NCI-H2227 (cell line): ENCODE measurements at regions not wholly inside any gene's neighbourhood (a gene's known extent, or its start where the extent isn't known, plus 50 kb on each side); places are given as distances from the start of the nearest gene placed in this dataset.

Experiments
- DNase-seq: peaks from one replicate; lab custom pipeline; 2025; ENCODE audit not compliant: unreplicated experiment; lab: John Stamatoyannopoulos, UW

DNA sequence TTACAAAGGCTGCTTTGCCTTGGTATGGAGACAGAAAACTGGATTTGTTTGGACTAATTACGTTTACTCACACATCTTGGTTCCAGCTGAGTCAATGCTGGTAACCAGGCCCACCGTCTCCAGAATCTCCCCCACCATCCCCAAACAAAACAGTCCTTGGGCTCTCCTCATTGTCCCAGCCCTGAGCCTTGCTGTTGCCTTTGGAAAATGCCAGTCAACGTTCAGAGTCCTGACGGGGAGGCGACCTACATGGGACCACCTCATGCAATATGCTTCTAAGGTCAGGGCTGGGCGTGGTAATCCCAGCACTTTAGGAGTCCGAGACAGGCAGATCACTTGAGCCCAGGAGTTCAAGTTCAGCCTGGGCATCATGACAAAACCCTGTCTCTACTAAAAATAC lies 85.2 kb upstream of the IQSEC1 start:
- DNase-seq = no peak

DNA sequence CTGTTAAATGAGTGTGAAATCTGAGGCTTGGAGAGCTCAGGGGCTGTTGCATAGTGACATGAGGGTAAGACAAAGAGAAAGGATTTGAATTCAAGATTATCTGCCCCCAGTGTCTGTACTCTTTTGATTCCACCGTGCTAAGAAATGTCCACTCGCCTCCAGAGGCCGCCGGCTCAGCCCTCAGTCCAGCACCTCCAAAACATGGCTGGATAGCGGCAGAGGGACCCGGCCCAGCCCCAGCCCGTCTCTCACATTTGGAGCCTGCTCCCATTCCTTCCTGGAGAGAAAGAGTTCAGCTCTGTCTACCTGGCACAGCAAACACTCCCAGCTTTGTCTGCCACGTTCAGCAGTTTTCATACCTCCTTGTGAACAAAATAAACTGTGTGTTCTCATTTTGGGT lies 84.8 kb upstream of the IQSEC1 start:
- DNase-seq = no peak

DNA sequence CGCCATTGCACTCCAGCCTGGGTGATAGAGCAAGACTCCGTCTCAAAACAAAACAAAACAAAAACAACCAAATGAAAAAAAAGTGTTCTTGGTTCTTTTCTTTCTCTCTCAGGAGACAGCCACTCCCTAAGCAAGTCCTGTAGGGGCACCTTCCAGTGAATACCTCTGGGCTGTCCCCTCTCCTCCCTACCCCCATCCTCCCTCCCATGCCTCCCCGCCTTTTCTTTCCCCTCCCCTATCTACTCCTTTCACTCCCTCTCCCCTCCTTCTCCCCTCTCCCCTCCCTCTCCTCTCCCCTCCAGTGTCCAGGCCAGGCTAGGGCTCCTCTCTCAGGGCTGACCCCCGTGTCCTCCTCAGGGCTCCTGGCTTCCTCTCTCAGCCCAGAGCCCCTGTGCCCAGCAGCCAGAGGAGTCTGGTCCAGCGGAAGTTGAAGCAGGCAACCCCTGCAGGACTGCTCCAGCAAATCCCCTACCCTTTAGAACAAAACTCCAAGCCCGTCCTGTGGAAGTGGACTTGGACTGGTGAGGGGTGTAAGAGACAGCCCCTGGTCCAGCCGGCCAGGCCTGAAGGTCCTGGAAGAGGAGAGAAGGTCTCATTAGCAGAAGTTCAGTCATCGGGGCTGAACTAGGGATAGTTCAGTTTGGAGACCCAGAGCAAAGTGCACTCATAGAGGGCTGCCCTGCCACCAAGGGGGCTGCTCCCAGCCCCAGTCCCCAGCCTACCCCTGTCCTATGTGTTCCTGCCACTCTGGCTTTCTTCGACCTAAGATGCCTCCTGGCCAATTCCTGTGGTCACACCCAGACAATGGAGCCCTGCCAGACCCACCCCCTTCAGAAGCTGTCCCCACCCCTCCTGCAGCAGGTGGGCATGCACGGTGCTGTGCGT lies 79.8 kb upstream of the IQSEC1 start:
- no peak for DNase-seq

DNA sequence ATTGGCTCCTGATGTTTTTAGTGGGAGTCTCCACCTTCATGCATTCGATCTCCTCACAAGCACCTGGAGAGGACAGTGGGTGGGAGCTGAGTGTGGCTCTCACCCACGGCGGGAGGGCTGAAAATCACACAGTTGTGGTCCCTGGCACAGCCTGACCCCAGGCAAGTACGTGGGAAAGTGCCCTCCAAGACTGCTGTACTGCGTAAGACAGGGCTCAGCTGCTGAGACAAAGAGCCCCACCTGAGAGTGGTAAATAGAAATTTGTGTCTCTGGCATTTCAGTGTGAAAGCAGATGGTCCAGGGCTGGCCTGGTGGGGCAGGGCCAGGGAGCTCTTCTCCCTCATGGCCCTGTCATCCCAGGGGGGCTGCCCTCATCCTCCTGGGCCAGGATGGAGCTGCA lies 77.4 kb upstream of the IQSEC1 start:
- DNase-seq = no peak

DNA sequence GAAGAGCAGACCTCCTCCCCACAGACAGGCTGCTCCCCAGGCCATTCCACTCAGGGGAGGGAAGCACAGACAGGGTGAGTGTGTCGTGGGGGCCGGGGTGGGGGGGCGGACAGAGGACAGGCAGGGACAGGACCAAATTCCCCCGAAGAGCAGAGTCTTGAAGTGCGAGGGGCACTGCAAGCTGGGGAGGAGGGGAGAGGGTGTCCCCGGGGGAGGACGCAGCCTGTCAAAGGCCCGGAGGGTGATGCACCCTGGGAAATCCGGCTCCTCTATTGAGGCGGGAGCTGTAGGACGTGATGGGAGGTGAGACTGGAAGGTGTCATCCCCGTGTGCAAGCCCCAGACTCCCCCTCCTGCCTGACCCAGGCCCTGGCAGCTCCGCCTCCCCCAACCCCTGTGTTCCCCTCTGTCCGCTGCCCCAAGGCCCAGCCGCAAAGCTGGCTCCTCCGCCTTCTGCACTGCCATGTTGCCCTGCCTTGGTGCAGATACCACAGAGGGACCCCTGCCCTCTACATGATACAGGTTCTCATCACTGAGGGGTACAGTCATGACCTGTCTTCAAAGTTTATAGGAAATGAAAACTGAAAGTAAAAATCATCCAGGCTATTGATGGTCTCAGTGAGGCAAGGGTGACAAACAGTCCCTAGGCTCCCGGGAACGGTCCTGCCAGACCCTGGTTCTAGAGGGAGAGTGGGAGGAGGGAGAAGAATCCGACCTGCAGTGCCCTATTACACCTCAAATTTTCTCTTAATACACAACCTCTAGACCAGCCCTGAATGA lies 76.3 kb upstream of the IQSEC1 start:
- no peak for DNase-seq

DNA sequence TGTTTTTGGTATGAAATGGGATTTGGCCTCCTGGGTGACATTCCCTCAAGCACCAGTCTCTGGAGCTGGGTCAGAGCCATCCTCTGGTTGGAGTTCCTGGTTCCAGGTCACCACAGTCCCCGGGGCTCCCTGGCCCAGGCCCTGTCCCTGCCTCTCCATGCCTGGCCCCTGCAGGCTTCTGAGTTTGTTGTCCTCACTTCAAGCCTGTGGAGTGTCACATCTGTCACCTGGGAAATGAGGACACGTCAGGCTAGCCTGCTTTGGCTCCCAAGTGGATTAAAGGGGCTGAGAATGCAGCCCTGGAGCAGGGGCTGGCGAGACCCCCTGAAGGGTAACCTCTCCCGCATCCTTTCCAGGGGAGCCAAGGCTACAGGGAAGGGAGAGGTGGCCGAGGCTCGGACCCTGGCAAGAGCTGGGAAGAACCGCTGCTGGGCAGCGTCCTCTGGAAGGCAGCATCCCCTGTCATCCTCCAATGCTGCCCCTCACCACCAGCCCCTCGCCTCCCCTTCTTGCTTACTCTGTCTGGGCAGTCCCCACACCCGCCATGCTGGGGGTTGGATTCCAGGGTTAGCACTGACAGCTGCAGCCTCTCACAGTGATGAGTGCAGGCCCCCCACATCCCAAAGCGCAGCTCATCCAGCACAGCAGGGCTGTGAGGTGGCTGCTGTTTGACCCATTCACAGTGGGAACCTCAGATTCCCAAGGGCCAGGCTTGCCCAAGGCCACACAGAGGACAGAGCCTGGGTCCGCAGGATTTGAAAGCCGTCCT lies 75.5 kb upstream of the IQSEC1 start:
- DNase-seq = no peak

DNA sequence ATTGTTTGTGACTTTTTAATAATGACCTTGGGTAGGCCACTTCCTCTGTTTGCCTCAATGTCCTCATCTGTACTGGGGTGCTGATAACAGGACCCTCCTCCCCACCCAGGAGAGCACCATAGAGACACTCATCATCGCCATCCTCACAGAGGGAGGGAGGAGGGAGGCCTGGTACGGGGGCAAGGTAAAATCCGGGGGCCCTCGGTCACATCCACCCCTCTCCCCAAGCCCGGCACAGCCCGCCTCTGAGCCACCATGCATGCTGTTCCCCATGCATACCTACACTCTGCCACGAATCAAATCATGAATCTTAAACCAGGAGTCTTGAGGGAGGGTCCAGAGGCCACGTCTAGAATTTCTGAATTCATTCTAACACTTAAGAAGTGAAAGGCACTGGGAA lies 74.9 kb upstream of the IQSEC1 start:
- no peak for DNase-seq

DNA sequence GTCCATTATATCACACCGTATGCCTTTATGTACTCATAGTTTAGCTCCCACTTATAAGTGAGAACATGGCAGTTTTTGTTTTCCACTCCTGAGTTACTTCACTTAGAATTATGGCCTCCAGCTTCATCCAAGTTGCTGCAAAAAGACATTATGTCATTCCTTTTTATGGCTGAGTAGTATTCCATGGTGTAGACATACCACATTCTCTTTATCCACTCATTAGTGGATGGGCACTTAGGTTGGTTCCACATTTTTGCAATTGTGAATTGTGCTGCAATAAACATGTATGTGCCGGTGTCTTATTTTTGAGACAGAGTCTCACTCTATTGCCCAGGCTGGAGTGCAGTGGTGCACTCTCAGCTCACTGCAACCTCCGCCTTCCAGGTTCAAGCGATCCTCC lies 74.1 kb upstream of the IQSEC1 start:
- DNase-seq = no peak

DNA sequence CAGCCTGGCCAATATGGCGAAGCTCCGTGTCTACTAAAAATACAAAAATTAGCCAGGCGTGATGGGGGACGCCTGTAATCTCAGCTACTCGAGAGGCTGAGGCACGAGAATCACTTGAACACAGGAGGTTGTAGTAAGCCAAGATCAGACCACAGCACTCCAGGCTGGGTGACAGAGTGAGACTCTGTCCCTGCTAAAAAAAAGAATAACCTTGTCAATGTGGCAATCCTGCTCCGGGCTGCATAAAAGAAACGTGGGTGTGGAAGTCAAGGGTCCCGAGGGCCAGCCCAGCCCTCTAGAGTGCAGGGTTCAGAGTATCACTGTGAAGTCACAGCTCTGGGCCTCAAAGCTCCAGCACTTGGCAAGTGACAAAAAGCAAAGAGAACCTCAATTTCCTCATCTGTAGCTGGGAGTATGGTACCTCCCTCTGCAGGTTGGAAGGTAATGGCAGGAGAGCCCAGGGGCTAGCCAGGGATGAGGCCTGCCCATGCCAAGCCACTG lies 73.5 kb upstream of the IQSEC1 start:
- no peak for DNase-seq

DNA sequence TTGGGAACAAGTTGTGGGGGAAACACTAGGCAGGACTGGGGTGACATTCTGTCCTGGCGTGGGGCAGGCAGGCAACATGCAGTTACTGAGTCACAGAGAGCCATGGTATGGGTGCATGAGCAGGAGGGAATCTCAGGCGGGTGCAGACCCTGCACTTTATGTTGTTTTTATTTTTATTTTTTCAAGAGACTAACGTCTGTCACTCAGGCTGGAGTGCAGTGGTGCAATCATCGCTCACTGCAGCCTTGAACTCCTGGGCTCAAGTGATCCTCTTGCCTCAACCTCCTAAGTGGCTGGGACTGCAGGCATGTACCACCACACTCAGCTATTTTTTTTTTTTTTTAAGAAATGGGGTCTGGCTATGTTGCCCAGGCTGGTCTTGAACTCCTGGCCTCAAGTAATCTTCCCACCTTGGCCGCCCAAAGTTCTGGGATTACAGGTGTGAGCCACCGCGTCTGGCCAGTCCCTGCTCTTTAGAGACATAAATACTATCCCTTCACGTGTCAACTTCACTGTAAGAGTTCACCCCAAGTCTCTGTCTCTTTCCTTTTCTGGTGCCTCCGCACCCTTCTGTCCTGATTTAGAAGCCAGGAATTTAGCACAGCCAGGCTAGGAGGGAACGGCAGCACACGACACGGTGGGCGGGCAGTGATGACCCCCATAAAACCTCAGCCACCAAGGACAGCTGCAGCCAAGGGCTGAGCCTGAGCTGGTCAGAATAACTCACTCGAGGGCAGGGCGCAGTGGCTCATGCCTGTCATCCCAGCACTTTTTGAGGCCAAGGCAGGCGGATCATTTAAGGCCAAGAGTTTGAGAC lies 72.8 kb upstream of the IQSEC1 start:
- no peak for DNase-seq

DNA sequence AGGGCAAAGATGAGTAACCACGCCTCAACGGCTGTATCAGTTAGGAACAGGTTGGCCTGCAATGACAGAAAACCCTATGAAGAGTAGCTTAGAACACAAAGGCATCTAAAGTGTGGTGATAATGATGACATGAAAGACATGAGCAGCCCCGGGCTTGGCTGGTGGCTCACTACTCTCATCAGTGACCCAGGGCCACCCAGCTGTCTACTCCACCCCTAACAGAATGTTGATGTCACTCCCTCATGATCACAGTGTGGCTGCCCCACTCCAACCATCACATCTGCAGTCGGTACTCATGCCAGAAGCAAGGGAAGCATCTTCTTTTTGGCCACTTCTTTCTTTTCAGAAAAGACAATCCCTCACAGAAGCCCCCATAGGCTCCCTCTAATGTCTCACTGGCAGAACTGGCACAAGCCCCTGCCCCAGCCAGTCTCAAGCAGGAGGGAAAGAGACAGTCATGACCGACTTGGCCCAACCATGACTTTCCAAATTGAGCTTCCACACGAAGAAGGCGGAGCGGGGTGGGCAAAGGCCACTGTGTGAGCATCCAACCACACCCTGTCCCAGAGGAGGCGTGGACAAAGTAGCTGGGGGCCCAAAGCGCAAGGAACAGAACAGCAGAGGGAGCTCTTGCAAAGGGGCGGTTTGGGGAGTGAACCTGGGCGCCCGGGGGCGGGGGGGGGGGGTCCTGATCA lies 72.0 kb upstream of the IQSEC1 start:
- no peak for DNase-seq

DNA sequence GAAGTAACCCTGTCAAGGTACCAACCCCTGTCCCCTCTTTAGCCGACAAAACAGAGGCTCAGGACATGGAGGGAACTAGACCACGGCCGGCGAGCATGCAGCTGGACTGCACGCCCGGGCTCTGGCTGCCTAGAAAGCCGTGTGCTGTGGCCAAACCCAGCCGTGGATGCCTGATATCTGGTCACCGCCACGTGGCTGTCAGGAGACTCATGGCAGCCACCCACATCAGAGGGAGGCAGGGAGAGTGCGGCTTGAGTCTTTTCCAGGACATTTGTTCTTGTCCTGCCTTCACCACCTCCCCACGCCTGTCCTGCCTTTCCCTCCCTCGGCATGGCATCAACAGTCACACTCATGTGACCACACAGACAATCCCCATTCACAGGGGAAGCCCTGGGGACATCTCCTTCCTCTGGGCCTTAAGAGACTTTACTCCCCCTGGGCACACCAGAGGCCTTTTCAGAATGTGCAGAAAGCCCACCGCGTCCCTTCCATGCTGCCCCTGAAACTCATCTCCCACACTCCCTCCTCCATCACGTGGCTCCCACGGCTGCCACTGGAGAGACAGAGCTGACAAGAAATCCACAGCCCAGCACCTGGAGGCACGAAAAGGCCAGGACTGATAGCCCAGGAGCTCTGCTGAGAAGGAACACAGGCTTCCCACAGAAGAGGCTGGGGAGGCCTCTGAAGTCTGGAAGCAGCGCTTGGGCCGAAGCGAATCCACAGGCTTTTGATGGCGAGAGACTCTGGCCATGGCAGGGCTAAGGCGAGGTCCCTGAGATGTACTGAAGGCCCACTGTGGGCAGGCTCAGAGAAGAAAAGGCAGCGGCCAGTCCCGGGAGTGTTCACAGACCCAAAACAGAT lies 71.2 kb upstream of the IQSEC1 start:
- DNase-seq = no peak

DNA sequence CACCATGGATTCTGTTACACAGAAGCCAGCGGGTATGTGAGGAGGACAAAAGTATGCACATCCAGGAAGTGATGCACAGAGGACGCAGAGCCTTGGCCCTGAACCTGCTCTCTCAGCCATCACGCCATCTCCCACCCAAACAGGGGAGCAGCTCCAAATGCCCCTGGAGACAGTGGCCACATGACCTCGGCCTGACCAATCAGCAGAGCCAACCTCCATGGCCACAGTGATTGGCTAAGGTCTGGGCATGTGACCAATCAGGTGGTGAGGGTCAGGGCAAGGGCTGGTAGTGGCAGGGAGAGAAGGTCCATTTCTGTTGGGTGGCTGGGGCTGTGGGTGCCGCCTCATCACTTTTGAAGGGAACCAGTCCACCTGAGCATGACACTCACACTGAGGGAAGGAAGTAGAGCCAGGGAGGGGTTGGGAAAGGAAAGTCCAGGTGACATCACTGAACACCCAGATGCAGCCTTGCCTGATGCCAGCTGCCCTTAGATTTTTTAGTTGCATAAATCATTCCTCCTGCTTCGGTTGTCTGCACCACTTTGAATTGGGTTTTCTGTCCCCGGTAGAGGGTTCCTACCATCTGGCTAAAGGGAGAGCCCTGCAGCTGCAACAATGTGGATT lies 70.3 kb upstream of the IQSEC1 start:
- no peak for DNase-seq

DNA sequence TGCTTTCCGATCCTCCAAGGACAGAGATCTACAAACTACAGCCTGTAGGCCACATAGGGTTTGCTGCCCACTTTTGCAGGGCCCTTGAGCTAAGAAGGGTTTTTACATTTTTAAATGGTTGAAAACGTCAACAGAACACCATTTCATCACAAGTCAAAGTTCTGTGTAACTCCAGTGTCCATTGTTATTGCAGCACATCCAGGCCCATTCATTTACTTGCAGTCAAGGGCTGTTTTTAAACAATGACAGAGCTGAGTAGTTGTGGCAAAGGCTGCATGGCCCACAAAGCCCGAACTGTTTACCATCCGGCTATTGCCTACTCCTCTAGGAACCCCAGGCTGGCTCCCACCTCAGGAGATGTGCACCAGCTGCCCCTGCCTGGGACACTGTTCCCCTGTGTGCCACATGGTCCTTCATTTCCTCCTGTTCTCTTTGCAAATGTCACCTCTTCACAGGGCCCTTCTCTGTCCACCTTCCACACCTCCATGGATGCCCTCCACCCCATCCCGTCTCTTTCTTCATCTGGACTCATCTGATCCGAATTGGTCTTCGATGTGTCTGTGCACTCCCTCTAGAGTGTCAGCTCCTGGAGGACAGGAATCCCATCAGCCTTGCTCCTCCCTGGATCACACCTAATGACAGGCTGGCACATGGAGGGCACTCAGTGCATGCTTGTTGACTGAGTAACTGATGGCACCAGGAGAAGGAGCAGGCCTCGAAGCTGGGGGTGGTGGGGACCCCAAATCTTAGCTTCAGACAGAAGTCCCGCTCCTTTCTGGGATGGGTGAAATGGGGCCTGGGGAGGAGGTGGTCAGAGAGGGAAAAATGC lies 69.5 kb upstream of the IQSEC1 start:
- DNase-seq = no peak

DNA sequence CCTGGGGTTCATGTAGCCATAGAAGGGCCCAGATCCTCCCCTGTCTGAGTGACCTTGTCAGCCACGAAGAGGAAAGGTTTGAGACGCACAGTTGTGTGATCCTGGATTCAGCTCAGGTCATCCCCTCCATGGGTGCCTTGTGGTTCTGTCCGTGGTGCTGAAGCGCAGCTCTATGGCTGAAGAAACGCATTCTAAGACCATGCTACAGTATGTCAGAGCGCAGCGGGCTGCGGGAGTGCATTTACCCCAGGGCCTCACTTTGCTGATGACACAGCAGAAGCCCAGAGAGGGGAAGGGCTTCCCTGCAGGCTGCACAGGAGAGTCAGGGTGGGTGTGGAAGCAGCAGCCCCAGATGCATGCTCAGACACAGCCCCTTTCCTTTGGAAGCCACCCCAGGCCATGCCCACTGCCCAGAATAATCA lies 68.8 kb upstream of the IQSEC1 start:
- no peak for DNase-seq

DNA sequence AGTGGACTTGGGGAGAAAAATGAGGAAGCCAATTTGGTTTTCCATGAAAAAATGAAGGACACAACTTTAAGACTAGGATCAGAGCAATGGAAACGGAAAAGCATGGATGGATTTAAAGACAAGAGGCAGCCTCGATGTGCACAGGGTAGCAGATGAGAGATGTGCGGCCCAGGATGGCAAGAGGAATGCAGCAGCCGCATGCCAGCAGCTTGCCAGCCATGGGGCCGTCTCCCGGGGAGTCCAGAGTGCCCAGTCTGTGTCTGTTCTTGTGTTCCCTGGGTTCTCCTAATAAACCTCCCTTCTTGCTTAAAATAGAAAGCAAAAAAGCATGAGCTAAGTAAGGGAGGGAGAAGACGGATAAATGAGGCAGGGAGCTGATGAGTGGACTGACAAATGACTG lies 68.0 kb upstream of the IQSEC1 start:
- no peak for DNase-seq

DNA sequence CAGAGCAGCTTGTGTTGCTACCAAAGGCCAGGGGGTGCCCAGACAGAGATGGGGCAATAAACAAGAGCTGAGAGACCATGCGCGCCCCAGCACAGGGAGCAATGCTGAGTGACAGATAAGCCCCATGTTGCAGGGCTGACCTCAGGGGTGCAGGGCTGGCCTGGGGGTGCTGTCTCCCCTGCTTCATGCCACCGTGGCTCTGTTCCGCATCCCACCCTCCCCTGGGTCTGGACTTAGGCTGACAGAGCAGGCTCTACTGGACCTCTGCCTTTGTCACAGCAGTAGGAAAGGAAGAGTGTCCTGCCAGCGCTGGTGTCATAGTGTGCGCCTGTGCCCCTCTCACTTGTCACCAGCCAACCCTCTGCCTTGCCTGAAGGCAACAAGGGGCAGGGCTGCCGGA lies 67.4 kb upstream of the IQSEC1 start:
- DNase-seq = no peak
